ENCODE measurements at regions not wholly inside any gene's neighbourhood (a gene's known extent, or its start where the extent isn't known, plus 50 kb on each side); places are given as distances from the start of the nearest gene placed in this dataset.

DNA sequence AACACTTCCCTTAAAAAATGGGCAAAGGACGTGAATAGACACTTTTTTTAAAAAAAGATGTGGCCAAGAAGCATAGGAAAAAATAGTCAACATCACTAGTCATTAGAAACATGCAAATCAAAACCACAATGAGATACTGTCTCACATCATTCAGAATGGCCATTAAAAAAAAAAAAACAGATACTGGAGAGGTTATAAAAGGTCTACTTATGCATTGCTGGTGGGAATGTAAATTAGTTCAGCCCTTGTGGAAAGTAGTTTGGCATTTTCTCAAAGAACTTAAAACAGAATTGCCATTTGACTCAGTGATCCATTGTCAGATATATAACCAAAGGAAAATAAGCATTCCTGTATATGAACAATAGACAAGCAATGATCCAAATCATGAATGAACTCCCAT is 352.8 kb upstream of the EPHA5 start:
- H3K27ac Mint-ChIP-seq (ENCODE audit: unreplicated experiment), result no peak overlapping the region
- no peak for DNase-seq (ENCODE audit: low read depth, low spot score)
- H3K4me3 Mint-ChIP-seq, result no peak overlapping the region
- no peaks in the 10 kb centered on the region for H3K27me3 Mint-ChIP-seq (ENCODE audit: low read depth)
- H3K9me3 Mint-ChIP-seq, result peaks cover 25% of the 10 kb centered on the region
- H3K4me1 Mint-ChIP-seq, result no peaks in the 10 kb centered on the region
- TF ChIP-seq CTCF (conservative IDR thresholded peaks at IDR 0.05), result no peak
- H3K36me3 Mint-ChIP-seq (ENCODE audit: low read depth), result peaks cover 46% of the 10 kb centered on the region

- Mint-ChIP-seq H3K27ac (ENCODE audit: unreplicated experiment) (no peak overlapping the region), H3K9me3 (peaks cover 33% of the 10 kb centered on the region), H3K4me1 (no peaks in the 10 kb centered on the region), H3K4me3 (no peak overlapping the region), H3K27me3 (ENCODE audit: low read depth) (no peaks in the 10 kb centered on the region), H3K36me3 (ENCODE audit: low read depth) (peaks cover 49% of the 10 kb centered on the region)
- TF ChIP-seq CTCF (conservative IDR thresholded peaks at IDR 0.05), result no peak
- DNase-seq (ENCODE audit: low read depth, low spot score), result no peak
Measured at GRCh38 chr4:66017671-66018070, 347.4 kb upstream of the EPHA5 start.

GRCh38 chr4:66016240-66016639 is 346.0 kb upstream of the EPHA5 start:
- peaks cover 48% of the 10 kb centered on the region for H3K36me3 Mint-ChIP-seq (ENCODE audit: low read depth)
- no peak overlapping the region for H3K27ac Mint-ChIP-seq (ENCODE audit: unreplicated experiment)
- no peak overlapping the region for H3K4me3 Mint-ChIP-seq
- TF ChIP-seq CTCF (conservative IDR thresholded peaks at IDR 0.05), result no peak
- H3K27me3 Mint-ChIP-seq (ENCODE audit: low read depth), result no peaks in the 10 kb centered on the region
- H3K9me3 Mint-ChIP-seq, result peaks cover 33% of the 10 kb centered on the region
- no peak for DNase-seq (ENCODE audit: low read depth, low spot score)
- H3K4me1 Mint-ChIP-seq, result no peaks in the 10 kb centered on the region

DNA sequence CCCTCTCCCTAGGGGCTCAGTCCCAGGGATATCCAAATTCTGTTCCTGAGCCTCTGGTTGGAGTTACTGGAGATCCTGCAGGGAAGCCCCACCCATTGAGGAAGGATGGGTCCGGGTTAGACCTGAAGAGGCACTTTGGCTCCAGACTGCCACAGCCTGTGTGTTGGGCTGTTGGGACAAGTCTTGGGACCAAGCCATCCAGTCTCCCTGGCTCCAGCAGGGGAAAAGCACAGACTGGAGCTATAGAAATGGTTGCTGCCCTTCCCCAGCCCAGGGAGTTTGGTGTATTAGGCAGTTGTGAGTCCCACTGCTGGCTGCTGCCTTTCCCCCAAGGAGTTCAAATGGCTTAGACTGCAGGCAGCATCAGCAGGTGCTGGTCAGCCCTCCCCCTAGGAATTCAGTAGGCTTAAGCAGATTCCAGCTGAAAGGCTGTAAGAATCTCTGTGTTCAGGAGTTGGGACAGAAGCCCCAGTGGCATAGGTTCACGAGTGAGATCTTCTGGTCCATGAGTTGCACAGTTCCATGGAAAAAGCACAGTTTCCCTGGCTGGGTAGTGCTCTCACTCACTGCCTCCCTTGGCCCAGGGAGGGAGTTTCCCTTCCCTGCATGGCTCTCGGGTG is 344.0 kb upstream of the EPHA5 start:
- Mint-ChIP-seq H3K4me3 (no peak overlapping the region), H3K27ac (ENCODE audit: unreplicated experiment) (no peak overlapping the region), H3K4me1 (no peaks in the 10 kb centered on the region), H3K36me3 (ENCODE audit: low read depth) (peaks cover 42% of the 10 kb centered on the region), H3K9me3 (peaks cover 29% of the 10 kb centered on the region), H3K27me3 (ENCODE audit: low read depth) (no peaks in the 10 kb centered on the region)
- DNase-seq (ENCODE audit: low read depth, low spot score), result no peak
- no peak for TF ChIP-seq CTCF (conservative IDR thresholded peaks at IDR 0.05)

GRCh38 chr4:66000510-66001117 is 330.3 kb upstream of the EPHA5 start:
- no peak for DNase-seq (ENCODE audit: low read depth, low spot score)
- Mint-ChIP-seq H3K4me3 (peak overlapping the region; percentile 76), H3K36me3 (ENCODE audit: low read depth) (peaks cover 29% of the 10 kb centered on the region), H3K27ac (ENCODE audit: unreplicated experiment) (no peak overlapping the region), H3K9me3 (peaks cover 8% of the 10 kb centered on the region), H3K4me1 (peaks cover 23% of the 10 kb centered on the region), H3K27me3 (ENCODE audit: low read depth) (no peaks in the 10 kb centered on the region)
- TF ChIP-seq CTCF (conservative IDR thresholded peaks at IDR 0.05), result no peak
